ENCODE measurements at regions not wholly inside any gene's neighbourhood (a gene's known extent, or its start where the extent isn't known, plus 50 kb on each side); places are given as distances from the start of the nearest gene placed in this dataset.
A peak's percentile ranks its signal among the peaks of the same experiment; 100 is the strongest.
"Not testable (repeated sequence)": the region's sequence is repeated elsewhere in the genome, so short reads cannot be mapped to it uniquely, and the experiment has no call there.

- H3K27me3 Mint-ChIP-seq; H3K4me3 Mint-ChIP-seq; H3K9me3 ChIP-seq (ENCODE audit: control insufficient read depth, low read length, poor library complexity, severe bottlenecking); ATAC-seq; H3K36me3 Mint-ChIP-seq (ENCODE audit: low read depth); DNase-seq: not testable (repeated sequence)
- H3K4me1 Mint-ChIP-seq: peaks cover 19% of the 10 kb centered on the region
- H3K27ac Mint-ChIP-seq: peak overlapping the region; percentile 16
Observed at GRCh38 chr9:94387338-94388010, 59.0 kb upstream of the NUTM2F start.

GRCh38 chr9:94388011-94388406 lies 59.6 kb upstream of the NUTM2F start:
- not testable (repeated sequence) for DNase-seq; H3K36me3 Mint-ChIP-seq (ENCODE audit: low read depth); H3K27ac Mint-ChIP-seq; H3K27me3 Mint-ChIP-seq; ATAC-seq; H3K9me3 ChIP-seq (ENCODE audit: control insufficient read depth, low read length, poor library complexity, severe bottlenecking); H3K4me3 Mint-ChIP-seq
- H3K4me1 Mint-ChIP-seq: peaks cover 19% of the 10 kb centered on the region

DNA sequence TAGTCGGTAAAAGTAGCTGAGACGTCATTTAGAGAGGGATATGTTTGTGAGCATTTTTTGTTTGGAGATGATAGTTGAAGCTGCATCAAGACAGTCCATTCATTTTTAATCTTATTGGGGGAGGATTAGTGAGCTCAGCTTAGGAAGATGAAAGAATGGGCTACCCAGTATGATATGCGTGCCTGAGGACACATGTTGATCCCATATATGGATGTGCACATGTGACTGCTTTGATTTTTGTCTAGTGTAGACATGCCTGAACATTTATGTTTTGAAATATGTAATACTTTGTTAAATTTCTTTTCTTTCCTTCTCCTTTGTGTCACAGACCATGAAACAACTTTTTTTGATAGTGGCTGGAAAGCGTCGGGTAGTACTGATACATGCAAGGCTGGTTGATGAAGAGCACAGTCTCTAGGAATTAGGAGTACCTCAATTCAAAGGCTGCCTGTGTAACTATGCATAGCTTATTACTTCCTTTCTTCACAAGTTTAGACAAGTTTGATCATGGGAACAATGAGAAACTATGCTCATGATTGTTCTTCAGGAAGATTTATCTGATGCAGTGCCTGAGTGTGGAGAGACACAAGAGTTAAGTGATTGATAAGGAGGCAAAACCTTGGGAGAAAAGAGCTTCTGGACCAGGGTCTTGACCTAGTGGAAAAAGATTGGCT lies 62.1 kb upstream of the NUTM2F start:
- H3K9me3 ChIP-seq (ENCODE audit: control insufficient read depth, low read length, poor library complexity, severe bottlenecking); H3K36me3 Mint-ChIP-seq (ENCODE audit: low read depth); ATAC-seq; H3K27me3 Mint-ChIP-seq; H3K27ac Mint-ChIP-seq; DNase-seq; H3K4me3 Mint-ChIP-seq: not testable (repeated sequence)
- peaks cover 15% of the 10 kb centered on the region for H3K4me1 Mint-ChIP-seq

DNA sequence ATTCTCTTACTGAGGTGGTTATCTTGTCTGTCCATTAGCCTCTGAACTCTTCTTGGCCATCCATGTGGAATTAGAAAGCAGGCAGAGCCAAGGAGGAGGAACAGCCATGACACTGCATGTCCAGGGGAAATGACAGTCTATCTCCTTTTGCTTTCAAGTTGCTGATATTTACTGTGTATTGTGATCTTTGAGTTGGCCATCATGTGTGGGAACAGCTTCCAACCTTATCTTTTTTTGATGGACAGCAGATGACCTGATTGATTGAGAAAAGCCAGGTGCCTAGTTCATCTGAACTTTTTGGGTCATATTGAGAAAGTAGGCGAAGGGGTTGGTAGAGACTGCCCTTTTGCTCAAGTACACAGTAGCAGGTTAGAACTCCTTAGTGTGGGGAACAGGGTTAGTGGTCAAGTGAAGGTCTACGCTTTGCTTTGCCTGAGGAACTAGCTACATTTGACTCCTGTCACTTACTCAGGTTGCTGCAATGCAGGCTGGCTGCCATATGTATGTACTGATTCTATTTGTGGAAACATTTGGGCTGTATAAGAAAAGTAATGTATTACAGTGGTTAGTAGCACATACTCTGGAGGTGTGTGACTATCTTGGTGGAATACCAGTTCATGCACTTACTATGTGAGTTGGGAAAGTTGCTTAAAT lies 64.7 kb upstream of the NUTM2F start:
- not testable (repeated sequence) for H3K27me3 Mint-ChIP-seq; H3K27ac Mint-ChIP-seq; H3K9me3 ChIP-seq (ENCODE audit: control insufficient read depth, low read length, poor library complexity, severe bottlenecking); H3K4me3 Mint-ChIP-seq; DNase-seq; ATAC-seq; H3K36me3 Mint-ChIP-seq (ENCODE audit: low read depth)
- peaks cover 12% of the 10 kb centered on the region for H3K4me1 Mint-ChIP-seq

DNA sequence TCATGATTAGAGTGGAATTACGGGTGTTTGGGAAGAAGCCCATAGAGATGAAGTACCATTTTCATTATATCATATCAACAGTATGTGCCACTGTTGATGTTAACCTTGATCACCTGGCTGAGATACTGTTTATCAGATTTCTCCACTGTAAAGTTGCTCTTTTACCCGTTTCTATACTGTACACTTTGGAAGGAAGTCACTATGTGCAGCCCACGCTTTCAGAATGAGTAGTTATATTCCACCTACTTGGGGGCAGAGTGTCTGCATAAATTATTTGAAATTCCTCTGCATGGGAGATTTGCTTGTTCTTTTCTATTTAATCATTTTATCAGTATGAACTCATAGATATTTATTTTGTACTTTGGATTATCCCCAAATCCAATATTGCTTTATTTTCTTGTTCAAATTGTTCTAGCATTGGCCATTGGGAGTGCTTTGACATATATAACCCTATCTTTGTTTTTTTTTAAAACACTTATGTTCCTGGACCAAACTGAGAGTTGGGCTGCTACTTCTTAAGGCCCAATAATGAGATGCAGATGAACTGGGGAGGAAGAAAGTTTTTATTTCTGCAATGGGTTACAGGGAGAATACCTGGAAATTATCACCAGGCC lies 69.4 kb upstream of the NUTM2F start:
- ATAC-seq; H3K4me3 Mint-ChIP-seq; H3K9me3 ChIP-seq (ENCODE audit: control insufficient read depth, low read length, poor library complexity, severe bottlenecking); H3K27me3 Mint-ChIP-seq; H3K27ac Mint-ChIP-seq; H3K36me3 Mint-ChIP-seq (ENCODE audit: low read depth); DNase-seq: not testable (repeated sequence)
- peaks cover 14% of the 10 kb centered on the region for H3K4me1 Mint-ChIP-seq

DNA sequence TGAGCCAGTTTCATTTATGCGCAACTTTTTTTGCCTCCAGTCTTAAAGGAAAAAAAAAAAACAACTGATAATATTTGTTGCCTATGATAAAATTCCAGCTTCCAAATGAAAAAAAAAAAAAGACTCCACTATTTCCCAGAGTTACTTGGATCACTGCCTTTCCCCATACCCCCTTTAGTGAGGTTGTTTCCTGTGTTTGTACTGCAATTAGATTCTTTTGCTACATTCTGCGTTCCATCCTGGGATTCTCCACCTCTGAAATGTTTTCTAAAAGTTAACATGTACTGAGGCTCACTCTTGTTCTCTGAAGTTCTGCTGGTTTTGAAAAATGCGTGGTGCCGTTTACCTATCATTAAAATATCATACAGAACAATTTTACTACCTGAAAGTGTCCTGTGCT lies 72.0 kb upstream of the NUTM2F start:
- H3K27ac Mint-ChIP-seq; H3K36me3 Mint-ChIP-seq (ENCODE audit: low read depth); DNase-seq; H3K4me3 Mint-ChIP-seq; H3K27me3 Mint-ChIP-seq; ATAC-seq; H3K9me3 ChIP-seq (ENCODE audit: control insufficient read depth, low read length, poor library complexity, severe bottlenecking): not testable (repeated sequence)
- H3K4me1 Mint-ChIP-seq: peaks cover 14% of the 10 kb centered on the region

GRCh38 chr9:94402795-94403194 lies 74.4 kb upstream of the NUTM2F start:
- H3K27ac Mint-ChIP-seq; H3K4me1 Mint-ChIP-seq; H3K36me3 Mint-ChIP-seq (ENCODE audit: low read depth); DNase-seq; H3K4me3 Mint-ChIP-seq; ATAC-seq; H3K9me3 ChIP-seq (ENCODE audit: control insufficient read depth, low read length, poor library complexity, severe bottlenecking); H3K27me3 Mint-ChIP-seq: not testable (repeated sequence)

- ATAC-seq; H3K4me1 Mint-ChIP-seq; DNase-seq; H3K4me3 Mint-ChIP-seq; H3K36me3 Mint-ChIP-seq (ENCODE audit: low read depth); H3K9me3 ChIP-seq (ENCODE audit: control insufficient read depth, low read length, poor library complexity, severe bottlenecking); H3K27ac Mint-ChIP-seq; H3K27me3 Mint-ChIP-seq: not testable (repeated sequence)
Observed at GRCh38 chr9:94403571-94403970, 75.1 kb upstream of the NUTM2F start.

DNA sequence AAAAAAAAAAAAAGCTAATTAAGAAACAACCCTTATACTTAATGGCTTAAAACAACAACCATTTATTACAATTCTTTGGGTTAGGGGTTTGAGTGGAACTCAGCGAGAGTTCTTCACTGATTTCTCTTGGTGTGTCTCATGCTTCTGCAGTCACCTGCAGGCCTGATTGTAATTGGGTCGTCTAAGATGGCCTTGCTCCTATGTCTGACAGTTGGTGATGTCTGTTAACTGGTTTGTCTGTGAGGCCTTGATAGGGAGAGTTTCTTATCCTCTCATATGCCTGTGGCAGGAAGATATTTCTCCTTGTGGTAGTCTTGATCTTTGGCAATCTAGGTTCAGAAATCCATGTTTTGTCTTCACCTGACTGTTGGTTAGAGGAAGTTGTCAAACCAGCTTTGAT lies 85.2 kb upstream of the NUTM2F start:
- H3K4me1 Mint-ChIP-seq: peaks cover 13% of the 10 kb centered on the region
- H3K27ac Mint-ChIP-seq; ATAC-seq; DNase-seq; H3K36me3 Mint-ChIP-seq (ENCODE audit: low read depth); H3K4me3 Mint-ChIP-seq; H3K27me3 Mint-ChIP-seq; H3K9me3 ChIP-seq (ENCODE audit: control insufficient read depth, low read length, poor library complexity, severe bottlenecking): not testable (repeated sequence)

- not testable (repeated sequence) for DNase-seq; ATAC-seq; H3K4me1 Mint-ChIP-seq; H3K27ac Mint-ChIP-seq; H3K36me3 Mint-ChIP-seq (ENCODE audit: low read depth); H3K27me3 Mint-ChIP-seq; H3K4me3 Mint-ChIP-seq; H3K9me3 ChIP-seq (ENCODE audit: control insufficient read depth, low read length, poor library complexity, severe bottlenecking)
Observed at GRCh38 chr9:94415111-94415510, 86.7 kb upstream of the NUTM2F start.

GRCh38 chr9:94420098-94420497 lies 91.7 kb upstream of the NUTM2F start:
- not testable (repeated sequence) for DNase-seq; H3K27me3 Mint-ChIP-seq; H3K9me3 ChIP-seq (ENCODE audit: control insufficient read depth, low read length, poor library complexity, severe bottlenecking); H3K4me3 Mint-ChIP-seq; H3K36me3 Mint-ChIP-seq (ENCODE audit: low read depth); H3K4me1 Mint-ChIP-seq; ATAC-seq; H3K27ac Mint-ChIP-seq

DNA sequence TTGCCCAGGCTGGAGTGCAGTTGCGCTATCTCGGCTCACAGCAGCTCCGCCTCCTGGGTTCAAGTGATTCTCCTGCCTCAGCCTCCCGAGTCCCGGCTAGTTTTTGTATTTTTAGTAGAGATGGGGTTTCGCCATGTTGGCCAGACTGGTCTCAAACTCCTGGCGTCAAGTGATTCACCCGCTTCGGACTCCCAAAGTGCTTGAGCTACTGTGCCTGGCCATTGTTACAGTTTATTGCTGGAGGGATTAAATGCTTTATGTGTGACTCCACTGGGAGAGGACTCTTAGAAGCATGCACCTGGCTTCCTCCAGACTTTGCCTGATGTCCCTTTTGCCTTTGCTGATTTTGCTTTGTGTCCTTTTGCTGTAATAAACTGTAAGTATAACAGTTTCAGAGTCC lies 93.5 kb upstream of the NUTM2F start:
- H3K4me1 Mint-ChIP-seq; H3K4me3 Mint-ChIP-seq; H3K9me3 ChIP-seq (ENCODE audit: control insufficient read depth, low read length, poor library complexity, severe bottlenecking); DNase-seq; H3K27me3 Mint-ChIP-seq; H3K27ac Mint-ChIP-seq; ATAC-seq; H3K36me3 Mint-ChIP-seq (ENCODE audit: low read depth): not testable (repeated sequence)

DNA sequence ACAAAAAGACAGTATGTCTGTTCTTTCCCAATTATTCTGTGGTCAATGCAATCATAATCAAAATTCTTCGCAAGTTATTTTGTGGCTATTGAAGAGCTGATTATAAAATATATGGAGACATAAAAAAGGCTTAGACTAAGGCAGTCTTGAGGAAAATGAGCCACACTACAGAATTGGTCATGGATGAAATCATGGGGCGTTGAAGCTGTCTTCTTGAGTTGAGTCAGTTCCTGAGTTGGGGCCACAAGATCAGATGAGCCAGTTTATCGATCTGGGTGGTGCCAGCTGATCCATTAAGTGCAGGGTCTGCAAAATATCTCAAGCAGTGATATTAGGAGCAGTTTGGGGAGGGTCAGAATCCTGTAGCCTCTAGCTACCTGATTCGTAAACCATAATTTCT lies 96.9 kb upstream of the NUTM2F start:
- not testable (repeated sequence) for H3K36me3 Mint-ChIP-seq (ENCODE audit: low read depth); H3K4me3 Mint-ChIP-seq; H3K9me3 ChIP-seq (ENCODE audit: control insufficient read depth, low read length, poor library complexity, severe bottlenecking); H3K27me3 Mint-ChIP-seq; H3K4me1 Mint-ChIP-seq; H3K27ac Mint-ChIP-seq; ATAC-seq; DNase-seq

All from T-helper 17 cell (primary cell).